ENCODE measurements at regions not wholly inside any gene's neighbourhood (a gene's known extent, or its start where the extent isn't known, plus 50 kb on each side); places are given as distances from the start of the nearest gene placed in this dataset.

- TF ChIP-seq POLR2A (IDR thresholded peaks at IDR 0.05) (no peak), CTCF (IDR thresholded peaks at IDR 0.05) (no peak)
Measured at GRCh38 chr20:51930775-51931174, 128.5 kb upstream of the SALL4 start.

Data from adrenal gland (tissue), 5 donors.